Right lobe of liver (tissue), 6 donors: ENCODE measurements at regions not wholly inside any gene's neighbourhood (a gene's known extent, or its start where the extent isn't known, plus 50 kb on each side); places are given as distances from the start of the nearest gene placed in this dataset.
"Not testable (repeated sequence)": the region's sequence is repeated elsewhere in the genome, so short reads cannot be mapped to it uniquely, and the experiment has no call there.

Experiments used
- ATAC-seq, 4 donors: fragments of 200-7000 bp; cut with Tn5 transposase; one replicate each; pipeline ENCODE4 v1.9.1; 2020; ENCODE audit warnings: mild to moderate bottlenecking in 4 of 4, moderate library complexity in 4 of 4
- DNase-seq, 3 donors: peaks; one replicate each; pipeline ENCODE4 v3.0.0-alpha.2; 2020
- H3K27ac ChIP-seq, 3 donors: fragments of 200-600 bp; one replicate each; pipeline ENCODE4 v1.8.0; 2022
- H3K27me3 ChIP-seq, 2 donors: fragments of 200-600 bp; one replicate each; pipeline ENCODE4 v1.8.0; 2022
- H3K36me3 ChIP-seq, 4 donors: fragments of 200-600 bp; sonication (generic) in 1 of 4; one replicate each; pipeline versions ENCODE4 v1.5.1 to v1.8.0; 2017 to 2022; ENCODE audit warnings: control low read depth in 1 of 4
- H3K4me1 ChIP-seq, 4 donors: fragments of 200-600 bp; sonication (generic) in 1 of 4; one replicate each; pipeline versions ENCODE4 v1.5.1 to v1.8.0; 2017 to 2022; ENCODE audit warnings: control low read depth in 1 of 4
- H3K4me3 ChIP-seq, 3 donors: fragments of 200-600 bp; one replicate each; pipeline ENCODE4 v1.8.0; 2022
- H3K9me3 ChIP-seq, 4 donors: fragments of 200-600 bp; sonication (generic) in 1 of 4; one replicate each; pipeline versions ENCODE4 v1.5.1 to v1.8.0; 2017 to 2022; ENCODE audit warnings: control low read depth in 1 of 4
- POLR2A ChIP-seq: fragments of 450-650 bp; IDR thresholded peaks from one replicate; pipeline ENCODE4 v1.6.1; 2017; ENCODE audit warnings: antibody characterized with exemption, mild to moderate bottlenecking
- WGBS: methylation state at CpG from one replicate; pipeline ENCODE4 v1.1.6; 2018; ENCODE audit warnings: low coverage, low lambda C conversion rate; ENCODE audit not compliant: insufficient coverage; ENCODE audit errors: missing lambda C conversion rate; 5-methylcytosine and 5-hydroxymethylcytosine counted together
- intact Hi-C, 2 donors: fragments of 100-400 bp; cut with DNase I; formaldehyde crosslinking; loops; one replicate each; pipeline versions ENCODE4 v1.11.2 to v1.14.1; 2022
- TF ChIP-seq, protein P1 (sequence below), 4 donors: fragments of 200-600 bp in 3 of 4; fragments of 450-650 bp in 1 of 4; IDR thresholded peaks; one replicate each; pipeline versions ENCODE4 v1.5.1 to v1.8.0; 2016 to 2022; ENCODE audit warnings: antibody characterized with exemption in 4 of 4, mild to moderate bottlenecking in 2 of 4
- donor health status: DM: no; HTN: yes; CAD: no.
- donor health status: DM: no; HTN: no; CAD: no.
- donor health status: DM: no; HTN: no; CAD: no.
- donor health status: DM: no; HTN: yes; CAD: no.
- donor health status: DM: no; HTN: yes; CAD: no.

DNA sequence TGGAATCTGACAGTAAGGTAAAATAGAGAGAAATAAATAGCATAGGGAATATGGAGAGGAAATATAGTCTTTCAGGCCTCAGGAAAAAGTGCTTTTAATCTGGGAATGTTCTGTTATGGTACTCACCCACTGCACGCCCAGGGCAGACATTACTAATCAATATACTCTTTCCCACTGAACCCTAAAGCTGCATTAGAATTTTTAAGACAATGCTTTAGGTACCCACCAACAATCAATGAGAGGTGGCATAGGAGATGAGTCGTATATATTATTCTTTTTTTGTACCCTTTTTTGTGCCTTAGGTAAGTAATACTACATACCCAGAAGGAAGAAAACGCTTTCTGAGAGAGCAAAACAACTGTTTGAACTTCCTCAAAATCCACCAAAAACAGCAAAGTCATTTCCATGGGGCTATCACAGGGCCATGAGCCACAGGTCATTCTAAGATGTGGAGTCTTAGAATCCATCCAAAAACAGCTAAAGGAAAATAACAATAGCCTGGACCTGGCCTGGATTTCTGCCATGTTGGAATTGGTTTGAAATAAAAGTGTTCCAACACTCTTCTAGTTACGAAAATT, 542.1 kb downstream of the XYLT1 start:
- no peak for DNase-seq
- Histone ChIP-seq H3K4me3 (no peak overlapping the region), H3K27ac (no peak overlapping the region), H3K27me3 (no peaks in the 10 kb centered on the region), H3K4me1 (no peaks in the 10 kb centered on the region), H3K9me3 (no peaks in the 10 kb centered on the region), H3K36me3 (no peaks in the 10 kb centered on the region)
- intact Hi-C loops, result no loop called here
- no peak for TF ChIP-seq POLR2A
- TF ChIP-seq, protein P1, sequence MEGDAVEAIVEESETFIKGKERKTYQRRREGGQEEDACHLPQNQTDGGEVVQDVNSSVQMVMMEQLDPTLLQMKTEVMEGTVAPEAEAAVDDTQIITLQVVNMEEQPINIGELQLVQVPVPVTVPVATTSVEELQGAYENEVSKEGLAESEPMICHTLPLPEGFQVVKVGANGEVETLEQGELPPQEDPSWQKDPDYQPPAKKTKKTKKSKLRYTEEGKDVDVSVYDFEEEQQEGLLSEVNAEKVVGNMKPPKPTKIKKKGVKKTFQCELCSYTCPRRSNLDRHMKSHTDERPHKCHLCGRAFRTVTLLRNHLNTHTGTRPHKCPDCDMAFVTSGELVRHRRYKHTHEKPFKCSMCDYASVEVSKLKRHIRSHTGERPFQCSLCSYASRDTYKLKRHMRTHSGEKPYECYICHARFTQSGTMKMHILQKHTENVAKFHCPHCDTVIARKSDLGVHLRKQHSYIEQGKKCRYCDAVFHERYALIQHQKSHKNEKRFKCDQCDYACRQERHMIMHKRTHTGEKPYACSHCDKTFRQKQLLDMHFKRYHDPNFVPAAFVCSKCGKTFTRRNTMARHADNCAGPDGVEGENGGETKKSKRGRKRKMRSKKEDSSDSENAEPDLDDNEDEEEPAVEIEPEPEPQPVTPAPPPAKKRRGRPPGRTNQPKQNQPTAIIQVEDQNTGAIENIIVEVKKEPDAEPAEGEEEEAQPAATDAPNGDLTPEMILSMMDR (IDR thresholded peaks at IDR 0.05), result no peak
- ATAC-seq, result no peak
- 44% methylated on average over 4 of the region's 4 CpGs for WGBS

GRCh38 chr16:16930309-16931000, 540.3 kb downstream of the XYLT1 start:
- TF ChIP-seq, protein P1 (IDR thresholded peaks at IDR 0.05), result no peak
- TF ChIP-seq POLR2A, result no peak
- Histone ChIP-seq H3K27ac (no peak overlapping the region), H3K36me3 (no peaks in the 10 kb centered on the region), H3K4me3 (no peak overlapping the region), H3K4me1 (no peaks in the 10 kb centered on the region), H3K9me3 (no peaks in the 10 kb centered on the region), H3K27me3 (no peaks in the 10 kb centered on the region)
- DNase-seq (no peak), ATAC-seq (no peak)
- intact Hi-C loops, result no loop called here
- WGBS, result 49% methylated on average over 7 of the region's 7 CpGs

DNA sequence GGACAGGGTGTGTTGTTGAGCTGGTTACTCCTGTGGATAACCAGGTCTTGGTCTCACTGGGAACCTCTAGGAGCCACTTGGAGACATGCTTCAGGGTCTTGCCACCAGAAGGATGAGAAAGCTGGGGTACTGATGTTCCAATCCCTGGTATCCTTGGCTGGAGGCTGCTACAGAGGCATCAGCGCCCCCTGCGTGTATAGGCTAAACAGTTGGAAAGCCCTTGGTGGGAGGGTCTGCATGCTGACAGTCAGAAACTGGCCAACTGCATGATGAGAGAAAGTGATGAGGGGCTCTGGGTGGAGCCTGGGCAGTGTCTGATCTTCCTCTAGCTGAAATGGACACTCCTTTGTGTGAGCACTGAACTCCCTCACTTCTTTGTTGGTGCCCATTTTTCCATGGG, 536.9 kb downstream of the XYLT1 start:
- WGBS, result no CpG with 5 or more reads among the region's 2 CpGs
- H3K4me3 ChIP-seq, result no peak overlapping the region
- TF ChIP-seq POLR2A, result no peak
- TF ChIP-seq, protein P1 (IDR thresholded peaks at IDR 0.05), result no peak
- ATAC-seq (no peak), DNase-seq (no peak)
- no peaks in the 10 kb centered on the region for H3K36me3 ChIP-seq
- no peaks in the 10 kb centered on the region for H3K9me3 ChIP-seq
- H3K27me3 ChIP-seq, result no peaks in the 10 kb centered on the region
- no peaks in the 10 kb centered on the region for H3K4me1 ChIP-seq
- intact Hi-C loops, result no loop called here
- no peak overlapping the region for H3K27ac ChIP-seq

DNA sequence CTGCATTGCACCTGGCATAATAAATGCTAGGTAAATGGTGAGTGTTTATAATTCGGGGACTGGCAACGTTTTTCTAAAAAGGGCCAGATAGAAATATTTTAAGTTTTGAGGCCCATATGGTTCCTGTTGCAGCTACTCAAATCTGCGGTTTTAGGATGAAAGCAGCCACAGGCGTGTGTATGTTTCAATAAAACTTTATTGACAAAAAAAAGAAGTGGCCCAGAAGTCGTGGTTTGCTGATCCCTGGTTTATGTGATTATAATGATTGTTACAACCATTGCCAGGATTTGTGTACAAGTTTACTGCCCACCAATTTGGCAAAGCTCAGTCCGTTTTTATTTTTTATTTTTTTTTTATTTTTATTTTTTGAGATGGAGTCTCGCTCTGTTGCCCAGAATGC, 536.1 kb downstream of the XYLT1 start:
- no peaks in the 10 kb centered on the region for H3K36me3 ChIP-seq
- TF ChIP-seq POLR2A, result no peak
- TF ChIP-seq, protein P1 (IDR thresholded peaks at IDR 0.05), result no peak
- no peak overlapping the region for H3K4me3 ChIP-seq
- H3K4me1 ChIP-seq, result no peaks in the 10 kb centered on the region
- 63% methylated on average over 7 of the region's 7 CpGs for WGBS
- no peak for ATAC-seq
- H3K9me3 ChIP-seq, result no peaks in the 10 kb centered on the region
- H3K27me3 ChIP-seq, result no peaks in the 10 kb centered on the region
- H3K27ac ChIP-seq, result no peak overlapping the region
- intact Hi-C loops, result no loop called here
- DNase-seq, result no peak

GRCh38 chr16:16935909-16936308, 534.9 kb downstream of the XYLT1 start:
- H3K27me3 ChIP-seq, H3K9me3 ChIP-seq, H3K27ac ChIP-seq, H3K4me1 ChIP-seq, ATAC-seq, DNase-seq, intact Hi-C loops, H3K4me3 ChIP-seq, H3K36me3 ChIP-seq: not testable (repeated sequence)
- WGBS, result 68% methylated on average over 4 of the region's 4 CpGs
